Activated CD4-positive, alpha-beta memory T cell treated with anti-CD3 and anti-CD28 coated beads for 36 hours (primary cell): ENCODE measurements at regions not wholly inside any gene's neighbourhood (a gene's known extent, or its start where the extent isn't known, plus 50 kb on each side); places are given as distances from the start of the nearest gene placed in this dataset.
"Not testable (repeated sequence)": the region's sequence is repeated elsewhere in the genome, so short reads cannot be mapped to it uniquely, and the experiment has no call there.

Source experiments
- CTCF ChIA-PET: fragments of 350-600 bp; sonication (Branson Sonifier 250); formaldehyde crosslinking; loops from one replicate; lab custom pipeline; 2021; ENCODE audit warnings: antibody characterized with exemption, inconsistent platforms; lab: Charles Lee
- POLR2A ChIA-PET: fragments of 350-600 bp; sonication (Branson Sonifier 250); formaldehyde crosslinking; loops from one replicate; lab custom pipeline; 2021; ENCODE audit warnings: antibody characterized with exemption; lab: Charles Lee
- DNase-seq: peaks from one replicate; pipeline ENCODE4 v3.0.0-alpha.2; 2020
- H3K27ac Mint-ChIP-seq: one replicate; pipeline ENCODE4 v1.8.0; 2021; ENCODE audit warnings: mixed read lengths
- H3K27me3 Mint-ChIP-seq: one replicate; pipeline ENCODE4 v1.8.0; 2021; ENCODE audit warnings: mixed read lengths
- H3K36me3 Mint-ChIP-seq: one replicate; pipeline ENCODE4 v1.8.0; 2021; ENCODE audit warnings: mixed read lengths
- H3K4me1 Mint-ChIP-seq: one replicate; pipeline ENCODE4 v1.8.0; 2021; ENCODE audit warnings: low read depth, mixed read lengths
- H3K4me3 Mint-ChIP-seq: one replicate; pipeline ENCODE4 v1.8.0; 2021; ENCODE audit warnings: mild to moderate bottlenecking, mixed read lengths
- H3K9me3 Mint-ChIP-seq: one replicate; pipeline ENCODE4 v1.8.0; 2021; ENCODE audit warnings: mixed read lengths
- intact Hi-C: fragments of 100-400 bp; cut with micrococcal nuclease; formaldehyde crosslinking; loops from one replicate; pipeline ENCODE4 v1.15.1; 2023

DNA sequence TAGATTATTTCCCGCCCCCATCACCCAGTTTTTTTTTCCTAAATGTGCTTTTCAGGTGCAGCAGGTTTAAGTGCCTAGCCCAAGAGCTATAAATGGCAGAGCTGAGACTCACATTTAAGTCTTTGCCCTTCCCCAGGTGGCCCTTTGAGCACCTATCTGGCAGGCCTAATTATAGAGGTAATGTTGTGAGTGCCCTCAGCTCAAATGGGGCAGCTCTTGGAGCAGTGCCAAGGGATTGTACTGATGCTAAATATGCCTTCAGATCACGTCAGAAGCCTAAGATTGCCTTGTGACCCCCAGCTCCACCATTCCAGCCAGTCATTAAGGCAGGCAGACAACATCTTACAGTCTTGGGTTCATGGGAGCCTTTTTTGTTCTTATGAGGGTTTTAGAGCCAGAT lies 159.5 kb downstream of the RPLP1 start:
- ChIA-PET POLR2A (no interaction called here), CTCF (no interaction called here)
- H3K36me3 Mint-ChIP-seq, result no peaks in the 10 kb centered on the region
- H3K4me3 Mint-ChIP-seq, result no peak overlapping the region
- DNase-seq, result no peak
- H3K4me1 Mint-ChIP-seq, result peaks cover 3% of the 10 kb centered on the region
- no peaks in the 10 kb centered on the region for H3K9me3 Mint-ChIP-seq
- no peak overlapping the region for H3K27ac Mint-ChIP-seq
- peaks cover 2% of the 10 kb centered on the region for H3K27me3 Mint-ChIP-seq
- intact Hi-C loops, result no loop called here

DNA sequence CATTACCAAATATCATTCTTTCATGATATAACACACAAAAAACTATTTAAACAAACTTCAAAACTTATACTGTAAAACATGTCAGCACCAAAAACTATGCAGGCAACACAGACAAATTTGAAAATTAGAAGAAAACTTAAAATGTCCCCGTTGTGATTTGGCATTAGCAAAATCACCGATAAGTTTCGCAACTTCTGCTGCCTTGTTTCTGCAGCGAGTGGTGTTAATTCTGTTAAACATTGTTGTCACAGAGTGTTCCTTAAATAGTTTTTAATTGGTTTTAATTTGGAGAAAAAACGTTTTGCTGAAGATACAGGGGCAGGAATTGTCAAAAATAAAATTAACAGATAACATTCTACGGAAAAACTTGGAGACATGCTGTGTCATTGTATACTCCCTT lies 160.6 kb downstream of the RPLP1 start:
- intact Hi-C loops, result no loop called here
- Mint-ChIP-seq H3K4me1 (peaks cover 3% of the 10 kb centered on the region), H3K9me3 (no peaks in the 10 kb centered on the region), H3K36me3 (no peaks in the 10 kb centered on the region), H3K4me3 (no peak overlapping the region), H3K27me3 (peaks cover 2% of the 10 kb centered on the region), H3K27ac (no peak overlapping the region)
- POLR2A ChIA-PET, result no interaction called here
- no peak for DNase-seq
- CTCF ChIA-PET, result no interaction called here

DNA sequence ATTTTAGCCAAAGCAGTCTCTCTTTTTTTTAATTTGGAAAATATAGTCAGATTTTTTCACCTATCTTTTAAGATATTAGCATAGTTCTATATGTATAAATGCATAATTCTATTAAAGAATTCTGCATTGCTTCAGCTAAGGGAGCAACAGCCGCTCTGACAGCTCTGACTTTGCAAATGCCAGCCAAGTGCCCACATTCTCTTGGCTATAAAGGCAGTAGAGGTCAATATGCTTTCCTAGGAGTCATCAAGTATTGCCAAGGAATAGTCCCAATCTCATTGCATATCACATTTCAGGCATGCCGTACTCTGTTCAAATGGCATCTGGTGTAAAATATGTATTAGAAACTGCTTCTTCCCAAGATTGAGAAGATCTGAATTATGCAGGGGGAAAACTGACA lies 161.4 kb downstream of the RPLP1 start:
- Mint-ChIP-seq H3K9me3 (no peaks in the 10 kb centered on the region), H3K36me3 (no peaks in the 10 kb centered on the region), H3K4me3 (no peak overlapping the region), H3K4me1 (peaks cover 3% of the 10 kb centered on the region), H3K27ac (no peak overlapping the region), H3K27me3 (peaks cover 2% of the 10 kb centered on the region)
- intact Hi-C loops, result no loop called here
- no peak for DNase-seq
- CTCF ChIA-PET, result no interaction called here
- POLR2A ChIA-PET, result no interaction called here

DNA sequence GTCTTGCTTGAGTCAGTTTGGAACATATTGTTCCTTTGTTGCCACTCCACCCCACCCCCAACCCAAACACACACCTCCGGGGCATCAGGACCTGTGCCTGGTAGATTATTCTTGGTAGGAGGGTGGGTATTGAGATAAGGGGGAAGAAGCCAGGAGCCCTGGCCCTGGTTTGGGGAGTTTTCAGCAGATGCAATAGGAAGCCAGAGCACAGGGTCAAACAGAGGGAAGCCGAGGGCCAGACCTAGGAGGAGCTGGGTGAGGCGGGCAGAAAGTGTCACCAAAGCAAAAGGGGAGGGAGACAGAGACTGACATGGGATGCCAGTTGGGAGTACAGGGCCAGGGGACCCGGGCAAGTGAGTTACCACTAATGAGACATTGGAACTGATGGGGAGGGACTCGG lies 163.1 kb downstream of the RPLP1 start:
- intact Hi-C loops, result no loop called here
- no peaks in the 10 kb centered on the region for H3K36me3 Mint-ChIP-seq
- no peak for DNase-seq
- no peaks in the 10 kb centered on the region for H3K9me3 Mint-ChIP-seq
- peaks cover 2% of the 10 kb centered on the region for H3K27me3 Mint-ChIP-seq
- H3K27ac Mint-ChIP-seq, result no peak overlapping the region
- ChIA-PET POLR2A (no interaction called here), CTCF (interaction anchor here (0.8 kb wide), 1 partner anchor 140 kb away, joined by 3 read pairs; no protein-coding TSS in a partner anchor)
- no peaks in the 10 kb centered on the region for H3K4me1 Mint-ChIP-seq
- H3K4me3 Mint-ChIP-seq, result no peak overlapping the region

- no peaks in the 10 kb centered on the region for H3K27me3 Mint-ChIP-seq
- DNase-seq, result no peak
- H3K4me3 Mint-ChIP-seq, result no peak overlapping the region
- CTCF ChIA-PET, result interaction anchor here (0.8 kb wide), 1 partner anchor 141 kb away, joined by 3 read pairs; no protein-coding TSS in a partner anchor
- H3K9me3 Mint-ChIP-seq, result no peaks in the 10 kb centered on the region
- no peak overlapping the region for H3K27ac Mint-ChIP-seq
- POLR2A ChIA-PET, result no interaction called here
- no peaks in the 10 kb centered on the region for H3K36me3 Mint-ChIP-seq
- H3K4me1 Mint-ChIP-seq, result no peaks in the 10 kb centered on the region
- intact Hi-C loops, result no loop called here
These were observed 163.9 kb downstream of the RPLP1 start for GRCh38 chr15:69616558-69616957.

DNA sequence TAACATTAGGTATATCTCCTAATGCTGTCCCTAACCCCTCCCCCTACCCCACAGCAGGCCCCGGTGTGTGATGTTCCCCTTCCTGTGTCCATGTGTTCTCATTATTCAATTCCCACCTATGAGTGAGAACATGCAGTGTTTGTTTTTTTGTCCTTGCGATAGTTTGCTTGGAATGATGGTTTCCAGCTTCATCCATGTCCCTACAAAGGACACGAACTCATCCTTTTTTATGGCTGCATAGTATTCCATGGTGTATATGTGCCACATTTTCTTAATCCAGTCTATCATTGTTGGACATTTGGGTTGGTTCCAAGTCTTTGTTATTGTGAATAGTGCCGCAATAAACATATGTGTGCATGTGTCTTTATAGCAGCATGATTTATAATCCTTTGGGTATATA lies 164.5 kb downstream of the RPLP1 start:
- POLR2A ChIA-PET, H3K4me3 Mint-ChIP-seq, H3K4me1 Mint-ChIP-seq, H3K27me3 Mint-ChIP-seq, CTCF ChIA-PET, intact Hi-C loops, H3K36me3 Mint-ChIP-seq, H3K27ac Mint-ChIP-seq, DNase-seq, H3K9me3 Mint-ChIP-seq: not testable (repeated sequence)

DNA sequence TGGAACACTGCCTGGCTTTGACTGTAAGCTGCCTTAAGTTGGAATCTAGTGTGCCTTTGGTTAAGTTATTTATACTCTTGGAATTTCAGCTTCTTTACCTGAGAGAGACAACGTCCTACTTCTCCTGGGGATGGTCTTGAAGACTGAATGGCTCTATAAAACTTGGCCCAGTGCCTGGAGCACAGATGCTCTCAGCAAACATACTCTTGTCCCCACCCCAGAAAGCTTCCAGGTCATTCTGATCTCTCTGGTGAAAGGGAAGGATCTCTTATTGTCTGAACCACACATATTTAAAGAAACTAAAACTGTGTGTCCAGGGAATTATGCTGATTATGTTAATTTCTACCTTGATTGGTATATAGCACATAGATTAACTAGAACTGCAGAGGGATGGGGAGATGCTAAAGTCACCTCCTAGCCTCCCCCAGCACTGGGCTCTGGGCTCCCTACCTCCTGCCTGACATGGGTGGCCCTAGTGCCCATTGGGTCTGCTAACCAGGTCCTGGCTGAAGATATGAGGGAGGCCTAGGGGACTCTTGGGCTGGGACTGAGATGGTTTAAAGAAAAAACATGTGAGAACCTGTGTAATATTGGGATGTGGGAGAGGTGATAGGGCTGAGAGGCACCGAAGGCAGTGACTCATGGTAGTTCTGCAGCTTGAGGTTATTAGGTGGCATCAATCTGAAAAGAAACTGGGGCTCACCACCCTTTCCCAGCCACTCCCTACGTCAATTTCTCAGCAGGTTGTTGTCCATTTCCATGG lies 171.0 kb downstream of the RPLP1 start:
- no peaks in the 10 kb centered on the region for H3K9me3 Mint-ChIP-seq
- CTCF ChIA-PET, result no interaction called here
- DNase-seq, result peak; percentile 15
- H3K4me3 Mint-ChIP-seq, result no peak overlapping the region
- intact Hi-C loops, result no loop called here
- no peaks in the 10 kb centered on the region for H3K36me3 Mint-ChIP-seq
- peaks cover 15% of the 10 kb centered on the region for H3K4me1 Mint-ChIP-seq
- POLR2A ChIA-PET, result interaction anchor here (0.9 kb wide), 2 partner anchors 10 to 171 kb away, joined by 3 read pairs; partner anchors contain the start of gene RPLP1
- H3K27me3 Mint-ChIP-seq, result peaks cover 5% of the 10 kb centered on the region
- H3K27ac Mint-ChIP-seq, result peak overlapping the region; percentile 16

DNA sequence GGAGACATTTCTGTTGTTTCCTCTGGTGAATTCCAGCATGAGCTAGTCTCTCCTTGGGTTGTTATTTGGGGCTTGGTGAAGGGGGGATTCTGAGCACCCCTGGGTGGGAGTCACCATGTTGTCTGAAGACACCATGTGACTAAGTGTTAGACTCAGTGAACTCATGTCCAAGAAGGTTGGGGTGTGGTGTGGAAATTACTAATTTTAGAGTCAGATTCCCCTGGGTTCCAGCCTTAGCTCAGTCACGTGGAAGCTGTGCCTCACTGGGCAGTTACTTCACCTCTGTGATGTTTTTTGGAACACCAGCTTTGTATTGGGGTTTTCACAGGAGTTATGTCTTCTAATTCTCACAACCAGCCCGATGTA lies 171.5 kb downstream of the RPLP1 start:
- no peaks in the 10 kb centered on the region for H3K36me3 Mint-ChIP-seq
- no peak overlapping the region for H3K4me3 Mint-ChIP-seq
- no peaks in the 10 kb centered on the region for H3K9me3 Mint-ChIP-seq
- DNase-seq, result peak; percentile 25
- ChIA-PET CTCF (no interaction called here), POLR2A (interaction anchor here (0.9 kb wide), 2 partner anchors 9 to 172 kb away, joined by 3 read pairs; partner anchors contain the start of gene RPLP1)
- H3K4me1 Mint-ChIP-seq, result peaks cover 18% of the 10 kb centered on the region
- intact Hi-C loops, result no loop called here
- H3K27ac Mint-ChIP-seq, result no peak overlapping the region
- H3K27me3 Mint-ChIP-seq, result peaks cover 7% of the 10 kb centered on the region

- intact Hi-C loops, result no loop called here
- CTCF ChIA-PET, result no interaction called here
- H3K4me3 Mint-ChIP-seq, result no peak overlapping the region
These were observed 172.2 kb downstream of the RPLP1 start for GRCh38 chr15:69624816-69625215.

DNA sequence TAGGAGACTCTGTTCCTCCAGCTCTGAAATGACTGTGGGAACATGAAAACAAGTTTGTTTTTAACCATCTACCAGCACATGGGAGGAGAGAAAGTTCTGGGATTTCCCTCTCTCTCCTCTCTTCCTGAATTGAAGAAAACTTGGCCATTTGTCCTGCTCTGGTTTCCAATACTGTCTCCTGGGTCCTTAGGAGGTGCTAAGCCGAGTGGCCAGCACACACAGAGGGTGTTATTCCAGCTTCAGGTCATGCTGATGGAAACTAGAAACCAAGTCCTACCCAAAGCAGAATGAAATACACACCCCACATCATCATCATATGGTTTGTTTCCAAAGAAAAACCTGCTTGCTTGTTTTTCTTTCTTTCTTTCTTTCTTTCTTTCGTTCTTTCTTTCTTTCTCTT lies 172.7 kb downstream of the RPLP1 start:
- no peak overlapping the region for H3K27ac Mint-ChIP-seq
- peaks cover 28% of the 10 kb centered on the region for H3K4me1 Mint-ChIP-seq
- intact Hi-C loops, result no loop called here
- no peak overlapping the region for H3K4me3 Mint-ChIP-seq
- H3K27me3 Mint-ChIP-seq, result peaks cover 10% of the 10 kb centered on the region
- ChIA-PET POLR2A (no interaction called here), CTCF (no interaction called here)
- no peak for DNase-seq
- H3K9me3 Mint-ChIP-seq, result no peaks in the 10 kb centered on the region
- H3K36me3 Mint-ChIP-seq, result no peaks in the 10 kb centered on the region

More at GRCh38 chr15:69624816-69625215, 172.2 kb downstream of the RPLP1 start:
- Mint-ChIP-seq H3K4me1 (peaks cover 23% of the 10 kb centered on the region), H3K9me3 (no peaks in the 10 kb centered on the region), H3K27me3 (peaks cover 7% of the 10 kb centered on the region), H3K36me3 (no peaks in the 10 kb centered on the region), H3K27ac (no peak overlapping the region)
- DNase-seq, result no peak
- POLR2A ChIA-PET, result interaction anchor here (0.9 kb wide), 1 partner anchor 172 kb away, joined by 3 read pairs; the partner anchor contains the start of gene RPLP1

DNA sequence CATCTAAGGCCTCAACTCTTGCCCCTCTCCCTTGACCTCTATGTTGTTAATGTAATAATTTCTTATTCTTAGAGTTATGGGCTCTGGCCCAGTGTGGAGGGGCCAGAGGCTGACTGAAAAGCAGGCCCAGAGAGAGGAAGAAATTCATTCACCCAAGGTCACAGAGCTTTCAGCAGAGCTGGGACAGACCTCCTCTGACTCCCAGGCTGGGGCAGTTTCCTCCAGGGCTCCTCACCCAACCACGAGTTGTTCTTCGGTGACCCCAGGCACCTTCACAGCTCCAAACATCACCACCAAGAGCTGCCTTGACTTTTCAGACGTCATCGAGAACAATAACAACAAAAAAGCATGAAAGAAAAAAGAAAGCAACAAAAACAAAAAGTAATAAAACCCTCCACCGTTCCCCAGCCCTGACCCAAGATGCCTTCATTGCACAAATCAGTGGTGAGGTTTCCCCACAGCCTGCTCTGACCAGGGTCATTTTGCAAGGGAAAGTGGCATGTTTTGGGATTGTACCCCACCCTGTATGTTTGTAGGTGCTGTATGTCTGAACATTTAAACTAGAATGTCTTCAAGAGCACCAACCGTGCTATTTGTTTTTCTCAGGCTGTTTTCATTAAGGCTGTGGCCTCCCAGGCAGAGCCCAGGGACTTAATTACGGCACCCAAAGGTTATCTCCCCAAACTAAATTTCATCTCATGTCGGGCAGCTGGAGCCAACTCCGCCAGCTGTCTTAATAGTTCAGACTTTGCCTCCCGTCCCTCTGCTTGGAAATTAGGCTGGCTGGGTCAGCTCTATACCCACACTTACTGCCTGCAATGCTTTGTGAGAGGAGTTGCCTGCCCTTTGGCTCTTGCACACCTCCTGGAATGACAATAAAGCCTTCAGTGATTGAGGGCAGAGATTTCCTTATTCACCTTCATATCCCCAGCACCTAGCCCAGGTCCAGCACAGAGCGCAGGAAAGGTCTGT lies 173.8 kb downstream of the RPLP1 start:
- Mint-ChIP-seq H3K4me1 (peaks cover 30% of the 10 kb centered on the region), H3K9me3 (no peaks in the 10 kb centered on the region), H3K27ac (no peak overlapping the region), H3K4me3 (no peak overlapping the region), H3K27me3 (peaks cover 20% of the 10 kb centered on the region), H3K36me3 (no peaks in the 10 kb centered on the region)
- intact Hi-C loops, result no loop called here
- ChIA-PET POLR2A (no interaction called here), CTCF (interaction anchor here (0.6 kb wide), 1 partner anchor 233 kb away, joined by 3 read pairs; no protein-coding TSS in a partner anchor)
- DNase-seq, result no peak

- Mint-ChIP-seq H3K27ac (no peak overlapping the region), H3K4me1 (peaks cover 30% of the 10 kb centered on the region), H3K36me3 (no peaks in the 10 kb centered on the region), H3K4me3 (no peak overlapping the region), H3K27me3 (peaks cover 23% of the 10 kb centered on the region), H3K9me3 (no peaks in the 10 kb centered on the region)
- DNase-seq, result no peak
- intact Hi-C loops, result no loop called here
- POLR2A ChIA-PET, result no interaction called here
- CTCF ChIA-PET, result no interaction called here
These were observed 175.0 kb downstream of the RPLP1 start for GRCh38 chr15:69627548-69628158.
